Activated CD8-positive, alpha-beta memory T cell treated with anti-CD3 and anti-CD28 coated beads, Interleukin-2, amount 50 U/mL, for 48 hours (primary cell): ENCODE measurements at regions not wholly inside any gene's neighbourhood (a gene's known extent, or its start where the extent isn't known, plus 50 kb on each side); places are given as distances from the start of the nearest gene placed in this dataset.
"Not testable (repeated sequence)": the region's sequence is repeated elsewhere in the genome, so short reads cannot be mapped to it uniquely, and the experiment has no call there.

Source experiments
- DNase-seq: peaks from one replicate; pipeline ENCODE4 v3.0.0-alpha.2; 2020

- no peak for DNase-seq
Observed at GRCh38 chr10:32140403-32140802, 84.2 kb upstream of the KIF5B start.

GRCh38 chr10:32139223-32140073, 83.2 kb upstream of the KIF5B start:
- DNase-seq: no peak

- DNase-seq: not testable (repeated sequence)
Observed at GRCh38 chr10:32136927-32137326, 80.7 kb upstream of the KIF5B start.

GRCh38 chr10:32135796-32136195, 79.6 kb upstream of the KIF5B start:
- not testable (repeated sequence) for DNase-seq

GRCh38 chr10:32132357-32132946, 76.2 kb upstream of the KIF5B start:
- no peak for DNase-seq

GRCh38 chr10:32131388-32131787, 75.2 kb upstream of the KIF5B start:
- DNase-seq: no peak

- DNase-seq: no peak
Observed at GRCh38 chr10:32130788-32131187, 74.6 kb upstream of the KIF5B start.

- no peak for DNase-seq
Observed at GRCh38 chr10:32125023-32125422, 68.8 kb upstream of the KIF5B start.

GRCh38 chr10:32123021-32123420, 66.8 kb upstream of the KIF5B start:
- no peak for DNase-seq

GRCh38 chr10:32121648-32122047, 65.4 kb upstream of the KIF5B start:
- DNase-seq: no peak

- no peak for DNase-seq
Observed at GRCh38 chr10:32120147-32120546, 63.9 kb upstream of the KIF5B start.

GRCh38 chr10:32114508-32114907, 58.3 kb upstream of the KIF5B start:
- no peak for DNase-seq

- no peak for DNase-seq
Observed at GRCh38 chr10:32112055-32112454, 55.8 kb upstream of the KIF5B start.

GRCh38 chr10:32111585-32111984, 55.4 kb upstream of the KIF5B start:
- DNase-seq: no peak

- DNase-seq: no peak
Observed at GRCh38 chr10:32110790-32111189, 54.6 kb upstream of the KIF5B start.

GRCh38 chr10:32109603-32110002, 53.4 kb upstream of the KIF5B start:
- no peak for DNase-seq
